ENCODE measurements at regions not wholly inside any gene's neighbourhood (a gene's known extent, or its start where the extent isn't known, plus 50 kb on each side); places are given as distances from the start of the nearest gene placed in this dataset.

- TF ChIP-seq GATA2 (IDR thresholded peaks at IDR 0.05; ENCODE audit: insufficient read depth, insufficient read length, low read depth, low read length) (no peak), POLR2AphosphoS5 (IDR thresholded peaks at IDR 0.05; ENCODE audit: insufficient read depth, low read depth, low read length) (no peak)
These were observed 157.6 kb upstream of the KLF4 start for GRCh38 chr9:107647141-107647540.

Data from endothelial cell of umbilical vein (primary cell).